ENCODE measurements at regions not wholly inside any gene's neighbourhood (a gene's known extent, or its start where the extent isn't known, plus 50 kb on each side); places are given as distances from the start of the nearest gene placed in this dataset.

DNA sequence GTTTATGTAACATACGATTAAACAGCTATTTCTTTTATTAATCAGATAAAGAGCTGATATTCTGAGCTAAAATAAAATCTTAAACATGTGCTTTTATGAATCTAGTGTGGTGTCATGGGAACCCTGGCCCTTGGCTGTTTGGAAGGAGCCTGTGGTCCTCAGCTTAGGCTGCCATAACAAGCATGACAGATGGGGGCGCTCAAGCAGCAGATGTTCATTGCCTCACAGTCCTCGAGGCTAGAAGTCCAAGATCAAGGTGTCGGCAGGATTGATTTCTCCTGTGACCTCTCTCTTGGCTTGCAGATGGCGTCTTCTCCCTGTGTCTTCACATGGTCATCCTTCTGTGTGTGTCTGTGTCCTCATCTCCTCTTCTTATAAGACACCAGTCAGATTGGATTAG is 448.2 kb downstream of the GADD45G start:
- no peak for TF ChIP-seq POLR2A (IDR thresholded peaks at IDR 0.05)
- no peak for TF ChIP-seq CTCF (IDR thresholded peaks at IDR 0.05)
